HG03060 (cell line): ENCODE measurements at regions not wholly inside any gene's neighbourhood (a gene's known extent, or its start where the extent isn't known, plus 50 kb on each side); places are given as distances from the start of the nearest gene placed in this dataset.
"Not testable (repeated sequence)": the region's sequence is repeated elsewhere in the genome, so short reads cannot be mapped to it uniquely, and the experiment has no call there.

Source experiments
- ATAC-seq: cut with Tn5 transposase; IDR thresholded peaks from one replicate; pipeline ENCODE4 v1.9.1; 2021; ENCODE audit warnings: low read depth, moderate number of reproducible peaks; ENCODE audit not compliant: unreplicated experiment

- ATAC-seq = no peak
Measured at GRCh38 chr2:109052922-109053321, 63.9 kb upstream of the EDAR start.

- ATAC-seq = no peak
Measured at GRCh38 chr2:109049022-109049421, 60.0 kb upstream of the EDAR start.

- no peak for ATAC-seq
Measured at GRCh38 chr2:109048163-109048562, 59.1 kb upstream of the EDAR start.

GRCh38 chr2:109047569-109047968 lies 58.5 kb upstream of the EDAR start:
- not testable (repeated sequence) for ATAC-seq

- ATAC-seq = peak; percentile 75
Measured at GRCh38 chr2:109046925-109047508, 58.0 kb upstream of the EDAR start.

DNA sequence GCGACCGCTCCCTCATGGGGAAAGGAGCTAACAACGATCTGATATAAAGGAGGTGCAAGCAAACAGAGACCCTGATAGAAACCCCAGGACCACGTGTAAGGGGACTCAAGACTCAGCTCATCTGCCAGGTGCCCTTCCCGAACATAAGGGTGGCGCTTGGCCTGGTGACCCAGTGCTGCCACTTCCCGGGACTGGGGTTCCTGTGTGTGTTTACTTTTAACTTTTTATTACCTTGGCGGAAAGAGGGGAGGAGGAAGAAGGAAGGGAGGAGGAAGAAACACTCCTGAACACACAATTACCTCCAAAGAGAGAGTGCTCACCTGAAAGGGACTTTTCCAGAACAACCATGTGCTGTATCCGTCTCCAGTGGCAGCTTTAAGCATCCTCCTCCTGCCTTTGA lies 56.5 kb upstream of the EDAR start:
- no peak for ATAC-seq

GRCh38 chr2:109038992-109039391 lies 50.0 kb upstream of the EDAR start:
- ATAC-seq = no peak
